ENCODE measurements at regions not wholly inside any gene's neighbourhood (a gene's known extent, or its start where the extent isn't known, plus 50 kb on each side); places are given as distances from the start of the nearest gene placed in this dataset.

GRCh38 chr5:174191850-174192655, 146.5 kb downstream of the NSG2 start:
- no peak for TF ChIP-seq POLR2A (IDR thresholded peaks at IDR 0.05)
- TF ChIP-seq CTCF (IDR thresholded peaks at IDR 0.05 in 4 of 5, conservative IDR thresholded peaks at IDR 0.05 in 1 of 5) = no peak

All from gastrocnemius medialis (tissue), 4 donors.